K562 (cell line): ENCODE measurements at regions not wholly inside any gene's neighbourhood (a gene's known extent, or its start where the extent isn't known, plus 50 kb on each side); places are given as distances from the start of the nearest gene placed in this dataset.

Experiments
- ATAC-seq: fragments of 200-7000 bp; cut with Tn5 transposase; 3 replicates; pipeline ENCODE4 v1.9.1; 2020; ENCODE audit warnings: moderate library complexity
- BruUV-seq: library from RNA; stranded (reverse); fragments of 400-500 nt; replicated peaks from 2 replicates; lab custom pipeline; 2021; lab: Mats Ljungman, UMichigan
- CTCF ChIA-PET: fragments of 300-600 bp; formaldehyde crosslinking; extraction: SDS; loops from one replicate; lab custom pipeline; 2021; ENCODE audit warnings: low intra/inter-chr PET ratio; lab: Yijun Ruan, JAX
- POLR2A ChIA-PET: fragments of 300-600, 350-650 bp; sonication (Branson Sonifier 250); formaldehyde crosslinking; extraction: SDS; loops from one replicate; lab custom pipeline; 2021; ENCODE audit warnings: antibody characterized with exemption, inconsistent platforms; lab: Yijun Ruan, JAX
- DNase-seq, 4 experiments: peaks; one replicate each; pipeline versions ENCODE4 v3.0.0 to v3.0.0-alpha.2; 2011 to 2018; ENCODE audit warnings: low spot score in 3 of 4, mixed read lengths in 3 of 4; ENCODE audit errors: extremely low read depth in 1 of 4
- FAIRE-seq: peaks from 2 replicates; lab custom pipeline; 2011; peaks lifted over from hg19 to GRCh38; lab: Jason Lieb, UNC
- H2AFZ ChIP-seq: 2 replicates; pipeline ENCODE4 v1.6.0; 2011; ENCODE audit warnings: low read depth, low read length, control low read depth, inconsistent platforms
- H3K27ac ChIP-seq: fragments of 200-600 bp; 3 replicates; pipeline ENCODE4 v1.8.0; 2011; ENCODE audit warnings: low read depth, mild to moderate bottlenecking, control low read depth, inconsistent platforms, low read length, moderate library complexity, mixed read lengths; ENCODE audit errors: extremely low read depth
- H3K27me3 ChIP-seq, 2 experiments: fragments of 300-600 bp in 1 of 2; 2 replicates in 1 of 2; 3 replicates in 1 of 2; pipeline versions ENCODE4 v1.6.0 to v1.8.0; 2011; ENCODE audit warnings: inconsistent platforms in 2 of 2, low read length in 2 of 2, mild to moderate bottlenecking in 1 of 2, mixed read lengths in 1 of 2, moderate library complexity in 1 of 2; ENCODE audit not compliant: control insufficient read depth in 2 of 2, insufficient read depth in 2 of 2
- H3K36me3 ChIP-seq: fragments of 300-600 bp; 3 replicates; pipeline ENCODE4 v1.8.0; 2011; ENCODE audit warnings: mild to moderate bottlenecking, low read length, inconsistent platforms; ENCODE audit not compliant: control insufficient read depth, insufficient read depth
- H3K4me1 ChIP-seq, 2 experiments: fragments of 200-600 bp in 1 of 2; replicated peaks in 1 of 2; 2 replicates in 1 of 2; 3 replicates in 1 of 2; pipeline versions ENCODE4 v1.5.1 to v1.8.0; 2011; ENCODE audit warnings: inconsistent platforms in 2 of 2, low read length in 2 of 2, mild to moderate bottlenecking in 1 of 2, mixed read lengths in 1 of 2, moderate library complexity in 1 of 2; ENCODE audit not compliant: control insufficient read depth in 2 of 2, insufficient read depth in 2 of 2
- H3K4me2 ChIP-seq: 2 replicates; pipeline ENCODE4 v1.6.1; 2011; ENCODE audit warnings: low read length, control low read depth, inconsistent platforms, mixed read lengths; ENCODE audit not compliant: insufficient read depth
- H3K4me3 ChIP-seq: fragments of 200-600 bp; sonication (generic), shearing (Covaris generic); 2 replicates; pipeline ENCODE4 v1.5.1; 2016; ENCODE audit warnings: control low read depth, inconsistent platforms
- H3K79me2 ChIP-seq: fragments of 200-600 bp; 3 replicates; pipeline ENCODE4 v1.8.0; 2011; ENCODE audit warnings: low read length, inconsistent platforms; ENCODE audit not compliant: control insufficient read depth, insufficient read depth
- H3K9ac ChIP-seq, 2 experiments: 2 replicates each; pipeline versions ENCODE4 v1.6.0 to v1.6.1; 2011; ENCODE audit warnings: low read depth in 2 of 2, low read length in 2 of 2, control low read depth in 1 of 2, inconsistent platforms in 1 of 2, mild to moderate bottlenecking in 1 of 2, mixed read lengths in 1 of 2; ENCODE audit not compliant: insufficient read depth in 1 of 2
- H3K9me1 ChIP-seq: one replicate; pipeline ENCODE4 v1.6.0; 2011; ENCODE audit warnings: inconsistent platforms, mild to moderate bottlenecking, low read length, moderate library complexity; ENCODE audit not compliant: control insufficient read depth, insufficient read depth
- H3K9me3 ChIP-seq: replicated peaks from 2 replicates; pipeline ENCODE4 v1.5.1; 2011; ENCODE audit warnings: low read depth, low read length, inconsistent platforms; ENCODE audit not compliant: control insufficient read depth, insufficient read depth
- H4K20me1 ChIP-seq: replicated peaks from 2 replicates; pipeline ENCODE4 v1.6.1; 2011; ENCODE audit warnings: low read length, inconsistent platforms, mixed read lengths; ENCODE audit not compliant: control insufficient read depth, insufficient read depth
- MLX ChIP-seq, 2 experiments: fragments of 450-650 bp in 1 of 2; sonication (generic) in 1 of 2; formaldehyde crosslinking; conservative IDR thresholded peaks; 2 replicates each; pipeline versions ENCODE4 v1.4.0 to v1.8.1; 2020 to 2022; ENCODE audit warnings: mild to moderate bottlenecking in 1 of 2, missing genetic modification reagents in 1 of 2
- SNIP1 ChIP-seq: fragments of 450-650 bp; IDR thresholded peaks from 2 replicates; pipeline ENCODE4 v1.7.1; 2017; ENCODE audit warnings: low read depth, mild to moderate bottlenecking
- ZBTB43 ChIP-seq: sonication (generic); formaldehyde crosslinking; IDR thresholded peaks from 2 replicates; pipeline ENCODE4 v1.8.0; 2023; ENCODE audit warnings: mild to moderate bottlenecking, missing genetic modification reagents
- ZC3H11A ChIP-seq: IDR thresholded peaks from 2 replicates; pipeline ENCODE4 v1.6.1; 2012; ENCODE audit warnings: low read depth, low read length, improper control_type of control experiment
- ZFP30 ChIP-seq: fragments of 250-450 bp; sonication (Bioruptor Pico); IDR thresholded peaks from 2 replicates; pipeline ENCODE4 v1.8.0; 2022; ENCODE audit warnings: moderate library complexity, mild to moderate bottlenecking, inconsistent platforms, borderline replicate concordance
- WGBS: fragments of 100-300 bp; shearing (Covaris generic); methylation state at CpG from one replicate; pipeline ENCODE4 v1.1.6; 2016; ENCODE audit warnings: low coverage, mixed read lengths; ENCODE audit not compliant: insufficient coverage; ENCODE audit errors: missing lambda C conversion rate; 5-methylcytosine and 5-hydroxymethylcytosine counted together
- in situ Hi-C: fragments of 300-500 bp; cut with MboI; formaldehyde crosslinking; loops from 4 replicates; pipeline ENCODE4 v1.15.0; 2018; ENCODE audit warnings: inconsistent platforms, mixed read lengths
- intact Hi-C: fragments of 100-400 bp; cut with micrococcal nuclease; formaldehyde crosslinking; loops from 2 replicates; pipeline ENCODE4 v1.14.2; 2022

GRCh38 chr16:65355706-65356105 is 233.8 kb upstream of the CDH11 start (continued):
- TF ChIP-seq ZBTB43 (no peak), ZFP30 (CRISPR knock-in tag) (no peak)

GRCh38 chr16:65353183-65353582 is 231.3 kb upstream of the CDH11 start:
- H2AFZ ChIP-seq, result no peak overlapping the region
- no peak overlapping the region for H3K27ac ChIP-seq
- no peak for ATAC-seq
- in situ Hi-C loops (no loop called here), intact Hi-C loops (no loop called here)
- no peaks in the 10 kb centered on the region for H4K20me1 ChIP-seq
- BruUV-seq, result no TSS peak
- DNase-seq, result no peak
- no peak overlapping the region for H3K4me2 ChIP-seq
- POLR2A ChIA-PET, result no interaction called here
- no peak for TF ChIP-seq SNIP1
- TF ChIP-seq, all 486 proteins: peak for 0
- Histone ChIP-seq H3K9ac (no peak overlapping the region), H3K27me3 (no peaks in the 10 kb centered on the region), H3K9me1 (no peaks in the 10 kb centered on the region), H3K4me1 (no peaks in the 10 kb centered on the region), H3K36me3 (no peaks in the 10 kb centered on the region), H3K4me3 (no peak overlapping the region), H3K9me3 (no peaks in the 10 kb centered on the region), H3K79me2 (no peaks in the 10 kb centered on the region)
- FAIRE-seq, result no peak
- WGBS, result 0% methylated on average over 1 of the region's 1 CpG
- CTCF ChIA-PET, result no interaction called here

- 0% methylated on average over 7 of the region's 7 CpGs for whole genome bisulfite sequencing
- in situ Hi-C loops, result no loop called here
- H4K20me1 ChIP-seq, result no peaks in the 10 kb centered on the region
- TF ChIP-seq MLX (CRISPR knock-in tag; conservative IDR thresholded peaks at IDR 0.05) (no peak), ZC3H11A (no peak)
- no peak overlapping the region for H3K4me3 ChIP-seq
- no peaks in the 10 kb centered on the region for H3K79me2 ChIP-seq
- no peak for DNase-seq
- ChIA-PET CTCF (no interaction called here), POLR2A (no interaction called here)
- H3K9ac ChIP-seq, result no peak overlapping the region
- H3K27ac ChIP-seq, result no peak overlapping the region
- no TSS peak for BruUV-seq
- ATAC-seq, result no peak
- H2AFZ ChIP-seq, result no peak overlapping the region
- no peaks in the 10 kb centered on the region for H3K36me3 ChIP-seq
- H3K9me1 ChIP-seq, result no peaks in the 10 kb centered on the region
- H3K27me3 ChIP-seq, result no peaks in the 10 kb centered on the region
- H3K4me1 ChIP-seq, result no peaks in the 10 kb centered on the region
- FAIRE-seq, result no peak
- intact Hi-C loops, result no loop called here
- no peak overlapping the region for H3K4me2 ChIP-seq
- no peaks in the 10 kb centered on the region for H3K9me3 ChIP-seq
These were observed 227.8 kb upstream of the CDH11 start for GRCh38 chr16:65349626-65350025.
